SK-N-SH (cell line): ENCODE measurements at regions not wholly inside any gene's neighbourhood (a gene's known extent, or its start where the extent isn't known, plus 50 kb on each side); places are given as distances from the start of the nearest gene placed in this dataset.

Experiments
- CTCF ChIA-PET: fragments of 300-600, 350-600 bp; formaldehyde crosslinking; extraction: SDS; loops from one replicate; lab custom pipeline; 2021; lab: Yijun Ruan, JAX
- POLR2A ChIA-PET: fragments of 350-600 bp; sonication (Branson Sonifier 250); formaldehyde crosslinking; extraction: SDS; loops from one replicate; lab custom pipeline; 2020; ENCODE audit warnings: antibody characterized with exemption, inconsistent platforms; lab: Yijun Ruan, JAX
- DNase-seq: peaks from one replicate; pipeline ENCODE4 v3.0.0; 2012
- H2AFZ ChIP-seq: fragments of 200-600 bp; sonication (generic); 2 replicates; pipeline ENCODE4 v1.8.1; 2016; ENCODE audit warnings: antibody characterized with exemption, mild to moderate bottlenecking, low read depth
- H3F3A ChIP-seq: fragments of 200-600 bp; sonication (generic); replicated peaks from 2 replicates; pipeline ENCODE3; 2016; ENCODE audit warnings: antibody characterized with exemption, mild to moderate bottlenecking; ENCODE audit not compliant: insufficient read depth
- H3K27ac ChIP-seq, 2 experiments: fragments of 200-500 bp in 1 of 2; fragments of 200-600 bp in 1 of 2; sonication (Bioruptor generic) in 1 of 2; sonication (generic), shearing (Covaris generic) in 1 of 2; 2 replicates each; pipeline versions ENCODE4 v1.5.1 to v1.6.1; 2014 to 2016; ENCODE audit warnings: low read depth in 2 of 2, inconsistent platforms in 1 of 2, low read length in 1 of 2, mild to moderate bottlenecking in 1 of 2, mixed read lengths in 1 of 2
- H3K27me3 ChIP-seq: fragments of 200-600 bp; sonication (generic), shearing (Covaris generic); 2 replicates; pipeline ENCODE4 v1.6.1; 2016; ENCODE audit warnings: mixed run types; ENCODE audit not compliant: insufficient read depth
- H3K36me3 ChIP-seq, 2 experiments: fragments of 200-500 bp in 1 of 2; fragments of 200-600 bp in 1 of 2; sonication (Bioruptor generic) in 1 of 2; sonication (generic) in 1 of 2; replicated peaks in 1 of 2; 2 replicates each; pipeline versions ENCODE3 to v1.5.1; 2014 to 2016; ENCODE audit warnings: low read length in 1 of 2, mild to moderate bottlenecking in 1 of 2; ENCODE audit not compliant: insufficient read depth in 2 of 2, control insufficient read depth in 1 of 2
- H3K4me1 ChIP-seq, 2 experiments: fragments of 200-500 bp in 1 of 2; fragments of 200-600 bp in 1 of 2; sonication (Bioruptor generic) in 1 of 2; sonication (generic), shearing (Covaris generic) in 1 of 2; 2 replicates each; pipeline versions ENCODE4 v1.5.1 to v1.6.1; 2014 to 2016; ENCODE audit warnings: low read depth in 1 of 2, low read length in 1 of 2, mixed run types in 1 of 2; ENCODE audit not compliant: insufficient read depth in 2 of 2, control insufficient read depth in 1 of 2
- H3K4me2 ChIP-seq: fragments of 200-600 bp; sonication (generic), shearing (Covaris generic); 2 replicates; pipeline ENCODE4 v1.6.1; 2017; ENCODE audit warnings: mixed run types
- H3K4me3 ChIP-seq, 2 experiments: fragments of 200-500 bp in 1 of 2; fragments of 200-600 bp in 1 of 2; sonication (Bioruptor generic) in 1 of 2; sonication (generic), shearing (Covaris generic) in 1 of 2; 2 replicates each; pipeline versions ENCODE4 v1.5.1 to v1.8.1; 2014 to 2016; ENCODE audit warnings: low read depth in 2 of 2, inconsistent platforms in 1 of 2, low read length in 1 of 2, mild to moderate bottlenecking in 1 of 2, mixed read lengths in 1 of 2, moderate library complexity in 1 of 2
- H3K79me2 ChIP-seq: fragments of 200-600 bp; sonication (generic); 2 replicates; pipeline ENCODE4 v1.8.1; 2017; ENCODE audit warnings: mild to moderate bottlenecking; ENCODE audit not compliant: insufficient read depth
- H3K9ac ChIP-seq: fragments of 200-600 bp; sonication (generic); 2 replicates; pipeline ENCODE4 v1.6.1; 2017; ENCODE audit warnings: mixed run types
- H3K9me2 ChIP-seq: fragments of 200-600 bp; sonication (generic); 2 replicates; pipeline ENCODE4 v1.6.1; 2017; ENCODE audit warnings: mixed run types
- H3K9me3 ChIP-seq: fragments of 200-600 bp; sonication (generic); 2 replicates; pipeline ENCODE4 v1.6.1; 2017; ENCODE audit warnings: mixed run types, mild to moderate bottlenecking, moderate library complexity
- H4K20me1 ChIP-seq: fragments of 200-600 bp; sonication (generic); 2 replicates; pipeline ENCODE4 v1.6.1; 2017; ENCODE audit warnings: mild to moderate bottlenecking, mixed run types; ENCODE audit not compliant: insufficient read depth
- CHD2 ChIP-seq: fragments of 150-350 bp; IDR thresholded peaks from 2 replicates; pipeline ENCODE4 v1.6.1; 2018; ENCODE audit warnings: low read length; ENCODE audit not compliant: partially characterized antibody
- CTCF ChIP-seq: fragments of 200-600 bp; sonication (generic); IDR thresholded peaks from 2 replicates; pipeline ENCODE4 v1.6.1; 2017; ENCODE audit warnings: antibody characterized with exemption, mild to moderate bottlenecking, moderate library complexity
- FOSL2 ChIP-seq: IDR thresholded peaks from 2 replicates; pipeline ENCODE4 v1.4.0; 2012; ENCODE audit warnings: low read depth, mild to moderate bottlenecking, moderate library complexity, borderline replicate concordance
- FOXM1 ChIP-seq: IDR thresholded peaks from 2 replicates; pipeline ENCODE4 v1.4.0; 2012; ENCODE audit warnings: low read depth, mild to moderate bottlenecking
- GABPA ChIP-seq: IDR thresholded peaks from 2 replicates; pipeline ENCODE4 v1.4.0; 2012; ENCODE audit warnings: low read depth, mild to moderate bottlenecking
- GATA2 ChIP-seq: sonication (generic); formaldehyde crosslinking; IDR thresholded peaks from 2 replicates; pipeline ENCODE4 v1.5.0; 2020; ENCODE audit warnings: mild to moderate bottlenecking, missing genetic modification reagents
- MAX ChIP-seq: IDR thresholded peaks from 2 replicates; pipeline ENCODE4 v1.4.0; 2012; ENCODE audit warnings: low read depth
- MXI1 ChIP-seq: IDR thresholded peaks from 2 replicates; pipeline ENCODE4 v1.6.1; 2012; ENCODE audit warnings: mild to moderate bottlenecking, low read depth, low read length, improper control_type of control experiment
- PBX3 ChIP-seq: IDR thresholded peaks from 2 replicates; pipeline ENCODE4; 2012
- RAD21 ChIP-seq: IDR thresholded peaks from 2 replicates; pipeline ENCODE4 v1.6.1; 2012; ENCODE audit warnings: mild to moderate bottlenecking, low read length
- RXRA ChIP-seq: IDR thresholded peaks from 2 replicates; pipeline ENCODE4 v1.4.0; 2012; ENCODE audit warnings: low read depth, mild to moderate bottlenecking, borderline replicate concordance
- SIN3A ChIP-seq: IDR thresholded peaks from 2 replicates; pipeline ENCODE4 v1.6.1; 2012; ENCODE audit warnings: low read depth, mild to moderate bottlenecking, low read length, moderate library complexity, borderline replicate concordance
- TCF12 ChIP-seq: IDR thresholded peaks from 2 replicates; pipeline ENCODE4 v1.4.0; 2012
- USF1 ChIP-seq: IDR thresholded peaks from 2 replicates; pipeline ENCODE4 v1.4.0; 2012; ENCODE audit warnings: low read depth, borderline replicate concordance
- ZBTB33 ChIP-seq: IDR thresholded peaks from 2 replicates; pipeline ENCODE4 v1.4.0; 2012; ENCODE audit warnings: low read depth, borderline replicate concordance
- WGBS: methylation state at CpG from one replicate; pipeline ENCODE4 v1.1.6; 2017; ENCODE audit warnings: low lambda C conversion rate; 5-methylcytosine and 5-hydroxymethylcytosine counted together

GRCh38 chr4:112813790-112814189 lies 176.8 kb downstream of the LARP7 start:
- H3K9me3 ChIP-seq, result no peaks in the 10 kb centered on the region
- no peak overlapping the region for H3K9ac ChIP-seq
- 58% methylated on average over 2 of the region's 2 CpGs for WGBS
- no peaks in the 10 kb centered on the region for H3F3A ChIP-seq
- no peak for DNase-seq
- H4K20me1 ChIP-seq, result no peaks in the 10 kb centered on the region
- H3K9me2 ChIP-seq, result no peaks in the 10 kb centered on the region
- H2AFZ ChIP-seq, result peak overlapping the region; percentile 59; the same call in 1 of the 2 replicates
- ChIA-PET POLR2A (no interaction called here), CTCF (interaction anchor here (0.6 kb wide), 1 partner anchor 124 kb away, joined by 6 read pairs; no protein-coding TSS in a partner anchor)
- TF ChIP-seq FOSL2 (peak; percentile 13; the same call in 1 of the 2 replicates), FOXM1 (no peak), ZBTB33 (no peak), RXRA (peak; percentile 5; the same call in 1 of the 2 replicates), RAD21 (no peak), USF1 (no peak), GABPA (no peak)
- no peaks in the 10 kb centered on the region for H3K27me3 ChIP-seq
- H3K27ac ChIP-seq, result no peak overlapping the region
- H3K79me2 ChIP-seq, result no peaks in the 10 kb centered on the region
- no peak overlapping the region for H3K4me2 ChIP-seq
- H3K36me3 ChIP-seq, result no peaks in the 10 kb centered on the region
- no peaks in the 10 kb centered on the region; a peak in 1 of 4 replicates for H3K4me1 ChIP-seq
- no peak overlapping the region for H3K4me3 ChIP-seq

- CTCF ChIA-PET, result interaction anchor here (0.6 to 4.2 kb wide), 5 partner anchors 15 to 181 kb away, joined by 3 to 24 read pairs (median 4); no protein-coding TSS in a partner anchor
- Histone ChIP-seq H3K4me3 (peak overlapping the region; percentile 61 to 66), H3K9me3 (no peaks in the 10 kb centered on the region), H3F3A (no peaks in the 10 kb centered on the region), H3K4me2 (peak overlapping the region; percentile 76), H3K36me3 (no peaks in the 10 kb centered on the region), H3K27ac (peak overlapping the region; percentile 43 to 88; a peak in 3 of 4 replicates), H2AFZ (peak overlapping the region; percentile 98), H3K9me2 (no peaks in the 10 kb centered on the region), H3K4me1 (peaks cover 0 to 4% of the 10 kb centered on the region in 2 experiments; a peak in 1 of 4 replicates), H4K20me1 (no peaks in the 10 kb centered on the region), H3K79me2 (no peaks in the 10 kb centered on the region), H3K27me3 (no peaks in the 10 kb centered on the region), H3K9ac (peak overlapping the region; percentile 61; the same call in 1 of the 2 replicates)
- peak; percentile 86 for DNase-seq
- POLR2A ChIA-PET, result interaction anchor here (0.5 kb wide), 1 partner anchor 37 kb away, joined by 3 read pairs; no protein-coding TSS in a partner anchor
- 5% methylated on average over 9 of the region's 14 CpGs for WGBS
- TF ChIP-seq CTCF, result no peak
- peak; percentile 85; the same call in 1 of the 2 replicates for TF ChIP-seq MAX
- TF ChIP-seq TCF12, result peak; percentile 19; the same call in 1 of the 2 replicates
- TF ChIP-seq PBX3, result peak; percentile 49
- peak; percentile 65 for TF ChIP-seq GATA2
- TF ChIP-seq SIN3A, result 0 out of 2 replicates have a peak, but pooled peaks have one; percentile 53
- TF ChIP-seq RAD21, result peak; percentile 46; the same call in 1 of the 2 replicates
- no peak for TF ChIP-seq ZBTB33
- peak; percentile 35; the same call in 1 of the 2 replicates for TF ChIP-seq FOSL2
- peak; percentile 99 for TF ChIP-seq MXI1
- peak; percentile 81 for TF ChIP-seq USF1
- peak; percentile 22 for TF ChIP-seq CHD2
Observed at GRCh38 chr4:112817933-112818593, 181.1 kb downstream of the LARP7 start.
